Fibroblast of villous mesenchyme (primary cell): ENCODE measurements at regions not wholly inside any gene's neighbourhood (a gene's known extent, or its start where the extent isn't known, plus 50 kb on each side); places are given as distances from the start of the nearest gene placed in this dataset.
A peak's percentile ranks its signal among the peaks of the same experiment; 100 is the strongest.

Source experiments
- DNase-seq: peaks from one replicate; pipeline ENCODE4 v3.0.0-alpha.2; 2010; ENCODE audit warnings: low read depth
- H3K4me3 ChIP-seq: 2 replicates; pipeline ENCODE4 v1.5.1; 2011; ENCODE audit warnings: low read depth, mild to moderate bottlenecking, low read length
- TF ChIP-seq, protein P1 (sequence below): IDR thresholded peaks from 2 replicates; pipeline ENCODE4 v1.5.1; 2012; ENCODE audit warnings: low read depth, mild to moderate bottlenecking, low read length; ENCODE audit not compliant: insufficient read depth

DNA sequence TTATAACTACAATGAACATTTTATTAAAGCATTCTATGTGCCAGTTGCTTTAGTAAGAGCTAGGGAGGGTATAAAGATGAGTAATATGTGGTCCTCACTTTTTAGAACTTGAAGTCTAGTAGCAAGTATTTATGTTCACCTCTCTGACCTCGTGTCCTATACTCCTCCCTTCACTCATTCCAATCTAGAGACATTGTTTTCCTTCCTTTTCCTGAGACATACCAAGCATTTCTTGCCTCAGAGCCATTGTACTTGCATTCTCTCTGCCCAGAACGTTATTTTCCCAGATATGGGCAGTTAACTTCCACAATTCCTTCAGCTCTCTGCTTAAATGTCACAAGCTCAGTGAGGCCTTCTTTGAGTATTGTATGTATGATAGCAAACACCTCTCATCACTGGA is 408.6 kb downstream of the PDCD6IP start:
- DNase-seq: peak; percentile 14
- H3K4me3 ChIP-seq: no peak overlapping the region
- TF ChIP-seq, protein P1, sequence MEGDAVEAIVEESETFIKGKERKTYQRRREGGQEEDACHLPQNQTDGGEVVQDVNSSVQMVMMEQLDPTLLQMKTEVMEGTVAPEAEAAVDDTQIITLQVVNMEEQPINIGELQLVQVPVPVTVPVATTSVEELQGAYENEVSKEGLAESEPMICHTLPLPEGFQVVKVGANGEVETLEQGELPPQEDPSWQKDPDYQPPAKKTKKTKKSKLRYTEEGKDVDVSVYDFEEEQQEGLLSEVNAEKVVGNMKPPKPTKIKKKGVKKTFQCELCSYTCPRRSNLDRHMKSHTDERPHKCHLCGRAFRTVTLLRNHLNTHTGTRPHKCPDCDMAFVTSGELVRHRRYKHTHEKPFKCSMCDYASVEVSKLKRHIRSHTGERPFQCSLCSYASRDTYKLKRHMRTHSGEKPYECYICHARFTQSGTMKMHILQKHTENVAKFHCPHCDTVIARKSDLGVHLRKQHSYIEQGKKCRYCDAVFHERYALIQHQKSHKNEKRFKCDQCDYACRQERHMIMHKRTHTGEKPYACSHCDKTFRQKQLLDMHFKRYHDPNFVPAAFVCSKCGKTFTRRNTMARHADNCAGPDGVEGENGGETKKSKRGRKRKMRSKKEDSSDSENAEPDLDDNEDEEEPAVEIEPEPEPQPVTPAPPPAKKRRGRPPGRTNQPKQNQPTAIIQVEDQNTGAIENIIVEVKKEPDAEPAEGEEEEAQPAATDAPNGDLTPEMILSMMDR: no peak

DNA sequence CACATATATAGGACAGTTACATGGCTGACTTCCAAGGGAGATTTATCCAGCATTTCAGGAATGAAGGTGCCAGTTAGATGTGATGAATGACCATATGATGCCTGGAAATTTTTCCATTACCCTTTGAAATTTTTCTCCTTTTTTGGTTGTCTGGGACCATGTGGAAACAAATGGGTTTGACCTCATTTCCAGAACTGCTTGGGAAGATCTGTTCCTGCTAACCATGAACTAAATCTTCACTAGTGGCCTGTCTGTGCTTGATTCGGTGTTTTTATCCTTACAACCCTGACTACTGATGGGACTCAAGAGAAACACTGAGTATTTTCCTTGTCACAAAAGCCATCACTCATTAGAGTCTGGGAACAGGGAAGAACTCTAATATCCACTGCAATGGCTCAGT is 409.4 kb downstream of the PDCD6IP start:
- DNase-seq: no peak
- no peak overlapping the region for H3K4me3 ChIP-seq
- TF ChIP-seq, protein P1: no peak

DNA sequence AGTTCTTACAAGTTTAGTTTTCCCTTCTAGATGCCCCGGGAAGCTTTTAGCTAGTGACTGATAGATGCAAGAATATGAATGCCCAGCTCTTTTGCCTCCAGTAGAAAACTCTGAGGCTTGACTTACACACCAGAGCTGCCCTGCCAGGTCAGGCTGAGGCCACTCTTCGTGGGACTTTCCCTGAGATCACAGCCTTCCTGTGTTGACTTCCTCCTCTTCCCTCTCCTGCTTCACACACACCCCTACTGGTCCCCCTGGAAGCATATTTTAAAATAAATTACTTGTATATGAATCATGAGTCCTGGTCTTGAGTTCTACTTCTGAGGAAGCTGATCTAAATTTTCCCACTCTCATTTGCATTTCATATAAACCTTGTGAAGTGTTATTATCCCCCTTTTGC is 413.7 kb downstream of the PDCD6IP start:
- no peak for DNase-seq
- no peak overlapping the region for H3K4me3 ChIP-seq
- TF ChIP-seq, protein P1: no peak

DNA sequence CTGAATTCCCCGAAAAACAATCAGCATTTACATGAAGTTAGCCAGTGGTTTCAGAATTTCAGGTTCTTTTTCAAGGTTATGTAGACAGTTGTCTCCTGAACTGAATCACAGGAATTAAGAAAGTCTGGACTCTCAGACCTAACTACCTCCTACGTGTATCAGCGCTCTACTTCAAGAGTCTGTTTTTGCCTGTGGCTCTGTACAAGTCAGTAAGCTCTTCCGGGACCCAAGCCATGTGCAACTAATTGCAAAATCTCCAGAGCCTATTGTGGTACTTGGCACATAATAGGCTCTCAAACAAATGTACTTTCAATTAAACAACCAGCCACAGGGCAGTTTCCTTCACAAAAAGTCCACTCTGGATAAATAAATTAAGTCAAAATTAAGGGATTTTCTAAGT is 414.2 kb downstream of the PDCD6IP start:
- no peak overlapping the region for H3K4me3 ChIP-seq
- TF ChIP-seq, protein P1: no peak
- DNase-seq: peak; percentile 52

DNA sequence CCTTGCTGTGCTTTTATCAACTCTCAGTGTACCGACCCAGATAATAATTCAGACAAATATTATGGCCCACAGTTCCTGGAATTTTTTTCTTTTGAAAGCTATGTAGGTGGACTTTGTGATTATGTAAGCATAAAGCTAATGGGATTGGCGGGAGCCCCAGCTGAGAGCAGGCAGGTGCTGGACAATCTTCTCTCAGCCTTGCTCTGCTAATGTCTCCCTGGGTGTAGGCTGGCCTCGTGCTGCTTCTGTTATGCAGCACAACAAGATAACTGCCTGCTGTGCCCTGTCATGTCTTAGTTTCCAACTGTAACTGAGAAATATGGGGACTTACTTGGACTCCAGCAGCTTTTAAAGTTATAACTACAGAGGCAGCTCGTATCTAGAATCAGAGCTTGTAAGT is 415.0 kb downstream of the PDCD6IP start:
- DNase-seq: no peak
- H3K4me3 ChIP-seq: no peak overlapping the region
- TF ChIP-seq, protein P1: no peak

DNA sequence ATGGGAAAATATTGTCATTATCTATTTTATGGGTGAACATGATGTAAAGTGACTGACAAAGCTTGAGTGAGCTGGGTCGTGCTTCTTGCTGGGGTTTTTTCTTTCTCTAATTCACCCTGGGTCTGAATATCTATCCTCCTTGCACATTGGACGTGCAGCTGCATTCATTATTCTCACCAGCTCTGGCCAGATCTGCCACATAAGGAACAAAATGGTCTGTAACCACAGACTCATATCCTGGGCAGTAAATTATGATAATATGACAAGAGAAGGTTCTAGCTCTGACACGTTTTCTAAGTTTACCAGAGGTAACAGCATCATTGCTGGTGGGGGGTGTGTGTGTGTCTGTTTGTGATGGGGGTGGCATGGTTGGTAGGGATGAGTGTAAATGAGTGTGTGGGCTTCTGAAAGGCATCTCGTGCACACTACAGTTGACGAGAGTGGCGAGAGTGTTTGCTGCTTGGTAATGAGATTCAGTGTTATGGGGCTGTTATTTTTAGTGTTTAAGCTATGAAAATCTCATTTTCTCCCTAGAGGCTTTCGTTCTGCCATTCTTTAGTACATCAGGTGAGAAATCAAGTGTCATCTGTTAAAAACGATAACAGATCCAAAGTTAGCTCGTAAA is 418.4 kb downstream of the PDCD6IP start:
- TF ChIP-seq, protein P1: no peak
- H3K4me3 ChIP-seq: no peak overlapping the region
- DNase-seq: no peak
